ENCODE measurements at regions not wholly inside any gene's neighbourhood (a gene's known extent, or its start where the extent isn't known, plus 50 kb on each side); places are given as distances from the start of the nearest gene placed in this dataset.
A peak's percentile ranks its signal among the peaks of the same experiment; 100 is the strongest.

DNA sequence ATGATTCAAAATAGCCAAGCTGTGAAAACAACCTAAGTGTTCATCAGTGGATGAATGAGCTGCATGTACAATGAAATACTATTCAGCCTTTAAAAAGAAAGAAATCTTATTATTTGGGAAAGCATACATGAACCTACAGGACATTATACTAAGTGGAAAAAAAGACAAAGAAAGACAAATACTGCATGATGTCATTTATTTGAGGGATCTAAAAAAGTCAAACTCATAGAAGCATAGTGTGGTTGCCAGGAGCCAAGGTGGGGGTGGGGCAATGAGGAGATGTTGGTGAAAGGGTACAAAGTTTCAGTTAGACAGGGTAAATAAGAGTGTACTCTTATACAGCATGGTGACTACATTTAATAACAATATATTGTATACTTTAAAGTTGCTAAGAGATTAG is 261.5 kb downstream of the PARP8 start:
- Histone ChIP-seq H3K4me3 (ENCODE audit: low read length) (no peak overlapping the region), H3K36me3 (ENCODE audit: control insufficient read depth, insufficient read depth, low read length) (no peaks in the 10 kb centered on the region), H3K4me1 (ENCODE audit: control insufficient read depth, insufficient read depth, low read length) (no peaks in the 10 kb centered on the region), H3K9me3 (replicated peaks; ENCODE audit: control insufficient read depth, low read depth, low read length) (no peaks in the 10 kb centered on the region), H3K27ac (ENCODE audit: low read length) (no peak overlapping the region), H3K27me3 (ENCODE audit: control insufficient read depth, insufficient read depth, low read length) (no peaks in the 10 kb centered on the region)
- no peak for DNase-seq

GRCh38 chr5:50929174-50929573 is 262.7 kb downstream of the PARP8 start:
- H3K9me3 ChIP-seq (replicated peaks; ENCODE audit: control insufficient read depth, low read depth, low read length): no peaks in the 10 kb centered on the region
- no peak overlapping the region for H3K27ac ChIP-seq (ENCODE audit: low read length)
- no peaks in the 10 kb centered on the region for H3K27me3 ChIP-seq (ENCODE audit: control insufficient read depth, insufficient read depth, low read length)
- H3K4me3 ChIP-seq (ENCODE audit: low read length): no peak overlapping the region
- no peaks in the 10 kb centered on the region for H3K4me1 ChIP-seq (ENCODE audit: control insufficient read depth, insufficient read depth, low read length)
- DNase-seq: no peak
- no CpG with 5 or more reads among the region's 3 CpGs for WGBS (ENCODE audit: insufficient coverage)
- H3K36me3 ChIP-seq (ENCODE audit: control insufficient read depth, insufficient read depth, low read length): no peaks in the 10 kb centered on the region

GRCh38 chr5:50934343-50934742 is 267.9 kb downstream of the PARP8 start:
- no peak for DNase-seq
- H3K4me1 ChIP-seq (ENCODE audit: control insufficient read depth, insufficient read depth, low read length): no peaks in the 10 kb centered on the region
- no CpG with 5 or more reads among the region's 2 CpGs for WGBS (ENCODE audit: insufficient coverage)
- no peaks in the 10 kb centered on the region for H3K9me3 ChIP-seq (replicated peaks; ENCODE audit: control insufficient read depth, low read depth, low read length)
- H3K4me3 ChIP-seq (ENCODE audit: low read length): no peak overlapping the region
- H3K27me3 ChIP-seq (ENCODE audit: control insufficient read depth, insufficient read depth, low read length): no peaks in the 10 kb centered on the region
- H3K27ac ChIP-seq (ENCODE audit: low read length): no peak overlapping the region
- no peaks in the 10 kb centered on the region for H3K36me3 ChIP-seq (ENCODE audit: control insufficient read depth, insufficient read depth, low read length)

GRCh38 chr5:50945139-50945538 is 278.7 kb downstream of the PARP8 start:
- WGBS (ENCODE audit: insufficient coverage): no CpG with 5 or more reads among the region's 2 CpGs

DNA sequence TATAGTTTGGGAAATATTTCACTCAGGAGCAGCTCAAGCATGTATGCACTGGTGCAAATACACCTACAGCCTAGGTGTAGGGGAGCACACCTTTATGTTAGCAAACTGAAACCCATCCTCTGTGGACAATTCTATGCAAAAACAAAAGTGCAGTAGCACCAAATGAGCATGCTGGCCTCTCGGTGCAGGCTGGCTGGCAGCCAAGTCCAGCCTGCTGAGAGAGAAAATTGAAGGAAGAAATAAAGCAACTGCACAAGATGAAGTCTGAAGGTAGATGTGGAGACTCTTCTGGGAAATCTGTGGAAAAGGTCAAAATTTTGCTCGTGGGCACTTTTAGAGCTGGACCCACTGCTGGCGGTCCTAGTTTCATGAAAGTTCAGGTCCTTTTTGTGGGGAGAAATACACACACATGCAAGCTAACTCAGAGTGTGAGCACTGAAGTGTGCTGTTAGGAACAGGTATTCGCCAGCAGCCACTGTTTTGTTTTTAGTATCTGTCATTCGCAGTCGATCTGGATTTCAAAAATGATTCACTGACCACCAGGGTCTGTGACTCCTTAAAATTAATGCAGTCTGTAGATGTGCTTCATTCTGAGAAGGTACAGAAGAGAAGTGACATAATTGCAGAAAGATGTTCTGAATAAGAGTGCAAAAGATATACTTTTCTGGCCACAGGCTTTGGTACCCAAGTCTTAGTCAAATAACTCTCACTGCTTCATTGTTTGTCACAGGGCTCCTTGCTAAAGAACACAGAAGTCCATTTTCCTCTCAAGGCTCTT is 281.7 kb downstream of the PARP8 start:
- Histone ChIP-seq H3K36me3 (ENCODE audit: control insufficient read depth, insufficient read depth, low read length) (no peaks in the 10 kb centered on the region), H3K4me3 (ENCODE audit: low read length) (no peak overlapping the region), H3K27me3 (ENCODE audit: control insufficient read depth, insufficient read depth, low read length) (no peaks in the 10 kb centered on the region), H3K9me3 (replicated peaks; ENCODE audit: control insufficient read depth, low read depth, low read length) (no peaks in the 10 kb centered on the region), H3K27ac (ENCODE audit: low read length) (no peak overlapping the region), H3K4me1 (ENCODE audit: control insufficient read depth, insufficient read depth, low read length) (no peaks in the 10 kb centered on the region)
- WGBS (ENCODE audit: insufficient coverage): 45% methylated on average over 6 of the region's 6 CpGs
- DNase-seq: peak; percentile 22

More at GRCh38 chr5:50945139-50945538, 278.7 kb downstream of the PARP8 start:
- Histone ChIP-seq H3K36me3 (ENCODE audit: control insufficient read depth, insufficient read depth, low read length) (no peaks in the 10 kb centered on the region), H3K27me3 (ENCODE audit: control insufficient read depth, insufficient read depth, low read length) (no peaks in the 10 kb centered on the region), H3K9me3 (replicated peaks; ENCODE audit: control insufficient read depth, low read depth, low read length) (no peaks in the 10 kb centered on the region), H3K27ac (ENCODE audit: low read length) (no peak overlapping the region), H3K4me3 (ENCODE audit: low read length) (no peak overlapping the region), H3K4me1 (ENCODE audit: control insufficient read depth, insufficient read depth, low read length) (no peaks in the 10 kb centered on the region)
- DNase-seq: no peak

- 83% methylated on average over 1 of the region's 1 CpG for WGBS (ENCODE audit: insufficient coverage)
These were observed 286.9 kb downstream of the PARP8 start for GRCh38 chr5:50953290-50953689.

GRCh38 chr5:50958852-50959457 is 292.5 kb downstream of the PARP8 start:
- Histone ChIP-seq H3K27ac (ENCODE audit: low read length) (no peak overlapping the region), H3K27me3 (ENCODE audit: control insufficient read depth, insufficient read depth, low read length) (peaks cover 11% of the 10 kb centered on the region), H3K4me1 (ENCODE audit: control insufficient read depth, insufficient read depth, low read length) (peaks cover 11% of the 10 kb centered on the region), H3K9me3 (replicated peaks; ENCODE audit: control insufficient read depth, low read depth, low read length) (no peaks in the 10 kb centered on the region), H3K4me3 (ENCODE audit: low read length) (no peak overlapping the region), H3K36me3 (ENCODE audit: control insufficient read depth, insufficient read depth, low read length) (no peaks in the 10 kb centered on the region)
- DNase-seq: peak; percentile 48
- WGBS (ENCODE audit: insufficient coverage): no CpG with 5 or more reads among the region's 5 CpGs

More at GRCh38 chr5:50953290-50953689, 286.9 kb downstream of the PARP8 start:
- Histone ChIP-seq H3K27me3 (ENCODE audit: control insufficient read depth, insufficient read depth, low read length) (no peaks in the 10 kb centered on the region), H3K4me1 (ENCODE audit: control insufficient read depth, insufficient read depth, low read length) (no peaks in the 10 kb centered on the region), H3K9me3 (replicated peaks; ENCODE audit: control insufficient read depth, low read depth, low read length) (no peaks in the 10 kb centered on the region), H3K4me3 (ENCODE audit: low read length) (no peak overlapping the region), H3K36me3 (ENCODE audit: control insufficient read depth, insufficient read depth, low read length) (no peaks in the 10 kb centered on the region), H3K27ac (ENCODE audit: low read length) (no peak overlapping the region)
- no peak for DNase-seq

DNA sequence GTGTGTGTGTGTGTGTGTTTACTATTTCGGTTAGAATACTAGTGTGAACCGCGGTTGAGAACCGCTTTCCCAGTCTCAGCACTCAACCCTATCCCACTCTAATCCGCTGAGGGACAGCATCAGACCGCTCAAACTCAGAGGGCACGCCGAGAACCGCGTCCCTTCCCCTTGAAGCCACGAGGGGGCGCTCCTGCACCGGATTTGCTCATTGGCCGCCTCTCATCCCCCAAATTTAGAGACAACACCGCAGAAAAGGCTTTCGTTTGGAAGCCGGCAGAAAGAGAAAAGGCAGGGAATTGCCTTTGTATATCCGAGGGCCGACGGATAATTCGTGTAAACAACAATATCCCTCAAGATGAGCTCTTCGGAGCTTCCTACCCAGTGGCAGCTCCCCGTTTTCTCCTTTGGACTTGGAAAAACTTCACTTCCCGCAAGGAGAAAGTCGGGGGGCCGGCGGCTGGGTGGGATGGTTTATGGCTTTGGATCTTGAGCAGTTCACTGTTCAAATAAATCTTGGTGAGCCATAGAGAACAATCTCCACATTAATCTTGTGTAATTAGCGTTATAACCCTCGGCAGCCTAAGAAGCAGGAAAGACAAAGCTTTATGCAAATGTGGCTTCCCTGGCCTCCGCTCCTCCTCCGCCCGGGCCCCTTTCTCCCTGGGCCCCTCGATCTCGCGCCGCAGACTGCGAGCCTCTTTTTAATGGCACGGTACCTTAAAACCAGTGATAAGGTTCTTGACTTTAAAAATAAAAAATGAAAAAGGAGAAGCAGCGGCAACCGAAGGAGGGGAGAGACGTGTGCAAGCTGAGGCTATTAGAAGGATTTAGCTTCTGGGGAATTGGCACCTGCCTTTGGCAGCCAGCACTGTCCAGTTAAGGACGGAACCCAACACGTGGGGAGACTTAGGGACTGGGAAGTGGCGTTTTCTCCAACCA is 296.8 kb downstream of the PARP8 start:
- peak; percentile 81 for DNase-seq
- no peak overlapping the region for H3K27ac ChIP-seq (ENCODE audit: low read length)
- H3K4me3 ChIP-seq (ENCODE audit: low read length): peak overlapping the region; percentile 40
- 2% methylated on average over 25 of the region's 44 CpGs for WGBS (ENCODE audit: insufficient coverage)
- peaks cover 49% of the 10 kb centered on the region for H3K27me3 ChIP-seq (ENCODE audit: control insufficient read depth, insufficient read depth, low read length)
- H3K9me3 ChIP-seq (replicated peaks; ENCODE audit: control insufficient read depth, low read depth, low read length): no peaks in the 10 kb centered on the region
- no peaks in the 10 kb centered on the region for H3K36me3 ChIP-seq (ENCODE audit: control insufficient read depth, insufficient read depth, low read length)
- H3K4me1 ChIP-seq (ENCODE audit: control insufficient read depth, insufficient read depth, low read length): peaks cover 35% of the 10 kb centered on the region

DNA sequence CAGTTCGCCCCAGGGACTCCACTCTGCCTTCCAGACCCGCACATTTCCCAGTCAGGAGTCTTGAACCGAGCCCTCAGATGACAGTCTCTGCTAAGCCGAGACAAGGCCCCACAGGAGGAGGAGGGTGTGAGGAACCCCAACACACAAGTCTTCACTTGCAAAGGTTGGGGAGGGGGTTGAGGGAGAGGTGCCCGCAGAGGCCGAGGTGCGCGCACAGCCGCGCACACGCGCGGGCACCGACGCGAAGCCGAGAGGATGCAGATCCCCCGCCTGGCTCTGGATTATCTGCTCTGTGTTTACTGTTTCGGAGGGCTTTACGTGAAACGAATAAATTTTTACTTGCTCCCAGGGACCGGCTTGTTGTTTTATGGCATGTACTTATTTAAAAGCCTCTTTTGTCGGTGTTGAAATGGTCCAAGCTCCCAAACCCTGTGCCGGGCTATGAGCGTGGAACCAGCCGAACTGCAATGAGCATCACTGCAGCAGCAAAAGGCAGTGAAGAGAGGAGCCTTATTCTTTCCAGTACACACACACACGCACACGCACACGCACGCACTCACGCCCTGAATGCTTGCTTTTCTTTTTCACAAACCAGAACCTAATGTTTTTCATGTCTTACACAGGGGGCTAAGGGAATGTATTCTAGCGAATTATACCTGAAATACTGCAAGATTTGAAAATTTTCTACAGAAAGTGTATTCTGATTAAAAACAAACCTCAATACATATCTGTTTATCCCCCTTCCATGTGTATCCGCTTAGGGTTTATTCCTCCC is 297.7 kb downstream of the PARP8 start:
- peak; percentile 11 for DNase-seq
- H3K4me3 ChIP-seq (ENCODE audit: low read length): no peak overlapping the region

More for the DNA sequence above, 297.7 kb downstream of the PARP8 start:
- WGBS (ENCODE audit: insufficient coverage): 3% methylated on average over 16 of the region's 33 CpGs
- H3K27me3 ChIP-seq (ENCODE audit: control insufficient read depth, insufficient read depth, low read length): peaks cover 59% of the 10 kb centered on the region
- peaks cover 45% of the 10 kb centered on the region for H3K4me1 ChIP-seq (ENCODE audit: control insufficient read depth, insufficient read depth, low read length)
- H3K27ac ChIP-seq (ENCODE audit: low read length): no peak overlapping the region
- no peaks in the 10 kb centered on the region for H3K9me3 ChIP-seq (replicated peaks; ENCODE audit: control insufficient read depth, low read depth, low read length)
- H3K36me3 ChIP-seq (ENCODE audit: control insufficient read depth, insufficient read depth, low read length): no peaks in the 10 kb centered on the region

Data from muscle of leg (tissue), 3 donors.